GM18519 (cell line): ENCODE measurements at regions not wholly inside any gene's neighbourhood (a gene's known extent, or its start where the extent isn't known, plus 50 kb on each side); places are given as distances from the start of the nearest gene placed in this dataset.

ENCODE experiments used
- ATAC-seq: cut with Tn5 transposase; IDR thresholded peaks from one replicate; pipeline ENCODE4 v1.9.1; 2021; ENCODE audit warnings: mild to moderate bottlenecking, moderate library complexity; ENCODE audit not compliant: unreplicated experiment, low FRiP score

- ATAC-seq, result no peak
Observed at GRCh38 chr3:41011854-41012253, 187.5 kb upstream of the CTNNB1 start.

GRCh38 chr3:41018855-41019254 is 180.4 kb upstream of the CTNNB1 start:
- no peak for ATAC-seq

GRCh38 chr3:41024031-41024836 is 175.1 kb upstream of the CTNNB1 start:
- no peak for ATAC-seq

- no peak for ATAC-seq
Observed at GRCh38 chr3:41026394-41027177, 172.7 kb upstream of the CTNNB1 start.

GRCh38 chr3:41029356-41029755 is 169.9 kb upstream of the CTNNB1 start:
- ATAC-seq, result no peak

- no peak for ATAC-seq
Observed at GRCh38 chr3:41030220-41030619, 169.1 kb upstream of the CTNNB1 start.

- no peak for ATAC-seq
Observed at GRCh38 chr3:41031401-41031800, 167.9 kb upstream of the CTNNB1 start.

GRCh38 chr3:41033956-41034519 is 165.3 kb upstream of the CTNNB1 start:
- no peak for ATAC-seq

GRCh38 chr3:41035456-41036022 is 163.8 kb upstream of the CTNNB1 start:
- ATAC-seq, result no peak

- no peak for ATAC-seq
Observed at GRCh38 chr3:41037651-41038334, 161.5 kb upstream of the CTNNB1 start.

GRCh38 chr3:41040256-41040655 is 159.0 kb upstream of the CTNNB1 start:
- no peak for ATAC-seq

GRCh38 chr3:41041462-41041861 is 157.8 kb upstream of the CTNNB1 start:
- no peak for ATAC-seq

GRCh38 chr3:41041899-41042298 is 157.4 kb upstream of the CTNNB1 start:
- no peak for ATAC-seq

- no peak for ATAC-seq
Observed at GRCh38 chr3:41044523-41044922, 154.8 kb upstream of the CTNNB1 start.

- ATAC-seq, result no peak
Observed at GRCh38 chr3:41045491-41045890, 153.8 kb upstream of the CTNNB1 start.

- ATAC-seq, result no peak
Observed at GRCh38 chr3:41050144-41050543, 149.2 kb upstream of the CTNNB1 start.

- ATAC-seq, result no peak
Observed at GRCh38 chr3:41053220-41053619, 146.1 kb upstream of the CTNNB1 start.

GRCh38 chr3:41060106-41060505 is 139.2 kb upstream of the CTNNB1 start:
- ATAC-seq, result no peak

- ATAC-seq, result no peak
Observed at GRCh38 chr3:41064070-41064469, 135.2 kb upstream of the CTNNB1 start.

- no peak for ATAC-seq
Observed at GRCh38 chr3:41064526-41064925, 134.8 kb upstream of the CTNNB1 start.

- no peak for ATAC-seq
Observed at GRCh38 chr3:41065340-41065739, 134.0 kb upstream of the CTNNB1 start.
